Osteoblast (primary cell): ENCODE measurements at regions not wholly inside any gene's neighbourhood (a gene's known extent, or its start where the extent isn't known, plus 50 kb on each side); places are given as distances from the start of the nearest gene placed in this dataset.

Experiments
- DNase-seq: peaks from one replicate; pipeline ENCODE4 v3.0.0; 2011; ENCODE audit warnings: low spot score, mixed read lengths; ENCODE audit not compliant: insufficient read length; ENCODE audit errors: missing footprints
- H2AFZ ChIP-seq: 2 replicates; pipeline ENCODE4 v1.6.0; 2011; ENCODE audit warnings: mild to moderate bottlenecking, low read length
- H3K27ac ChIP-seq: 2 replicates; pipeline ENCODE4 v1.5.1; 2011; ENCODE audit warnings: mild to moderate bottlenecking, low read depth, low read length, moderate library complexity
- H3K27me3 ChIP-seq: 2 replicates; pipeline ENCODE4 v1.6.0; 2012; ENCODE audit warnings: mild to moderate bottlenecking, control low read depth, inconsistent platforms, low read length, moderate library complexity; ENCODE audit not compliant: insufficient read depth
- H3K36me3 ChIP-seq: 2 replicates; pipeline ENCODE4 v1.5.1; 2011; ENCODE audit warnings: mild to moderate bottlenecking, low read length, control low read depth, moderate library complexity; ENCODE audit not compliant: insufficient read depth
- H3K4me1 ChIP-seq: 2 replicates; pipeline ENCODE4 v1.5.1; 2011; ENCODE audit warnings: mild to moderate bottlenecking, low read length, control low read depth, moderate library complexity; ENCODE audit not compliant: insufficient read depth
- H3K4me2 ChIP-seq: 2 replicates; pipeline ENCODE4 v1.6.0; 2011; ENCODE audit warnings: mild to moderate bottlenecking, low read length; ENCODE audit not compliant: insufficient read depth
- H3K4me3 ChIP-seq: fragments of 200-600 bp; sonication (generic); 3 replicates; pipeline ENCODE4 v1.5.1; 2012; ENCODE audit warnings: mild to moderate bottlenecking, low read length, inconsistent platforms; ENCODE audit not compliant: insufficient read depth
- H3K79me2 ChIP-seq: 2 replicates; pipeline ENCODE4 v1.6.0; 2012; ENCODE audit warnings: mild to moderate bottlenecking, low read length, control low read depth, inconsistent platforms; ENCODE audit not compliant: insufficient read depth
- H3K9me3 ChIP-seq: 2 replicates; pipeline ENCODE4 v1.5.1; 2011; ENCODE audit warnings: low read depth, low read length, control low read depth
- H4K20me1 ChIP-seq: 2 replicates; pipeline ENCODE4 v1.6.0; 2012; ENCODE audit warnings: mild to moderate bottlenecking, low read length, control low read depth; ENCODE audit not compliant: insufficient read depth
- CTCF ChIP-seq: IDR thresholded peaks from 2 replicates; pipeline ENCODE4 v1.5.1; 2011; ENCODE audit warnings: mild to moderate bottlenecking, low read depth, low read length, moderate library complexity; ENCODE audit errors: extremely low read depth

GRCh38 chr7:97381815-97382554 lies 264.5 kb downstream of the SDHAF3 start:
- Histone ChIP-seq H3K4me2 (no peak overlapping the region), H3K4me3 (no peak overlapping the region), H3K36me3 (no peaks in the 10 kb centered on the region), H3K9me3 (no peaks in the 10 kb centered on the region), H2AFZ (no peak overlapping the region), H4K20me1 (no peaks in the 10 kb centered on the region), H3K27me3 (no peaks in the 10 kb centered on the region), H3K79me2 (no peaks in the 10 kb centered on the region), H3K27ac (no peak overlapping the region), H3K4me1 (no peaks in the 10 kb centered on the region)
- no peak for TF ChIP-seq CTCF
- DNase-seq = no peak

GRCh38 chr7:97390052-97390451 lies 272.6 kb downstream of the SDHAF3 start:
- Histone ChIP-seq H3K4me3 (no peak overlapping the region), H3K4me1 (no peaks in the 10 kb centered on the region), H3K79me2 (no peaks in the 10 kb centered on the region), H4K20me1 (no peaks in the 10 kb centered on the region), H2AFZ (no peak overlapping the region), H3K27me3 (no peaks in the 10 kb centered on the region), H3K27ac (no peak overlapping the region), H3K4me2 (no peak overlapping the region), H3K36me3 (no peaks in the 10 kb centered on the region), H3K9me3 (no peaks in the 10 kb centered on the region)
- DNase-seq = no peak
- no peak for TF ChIP-seq CTCF

DNA sequence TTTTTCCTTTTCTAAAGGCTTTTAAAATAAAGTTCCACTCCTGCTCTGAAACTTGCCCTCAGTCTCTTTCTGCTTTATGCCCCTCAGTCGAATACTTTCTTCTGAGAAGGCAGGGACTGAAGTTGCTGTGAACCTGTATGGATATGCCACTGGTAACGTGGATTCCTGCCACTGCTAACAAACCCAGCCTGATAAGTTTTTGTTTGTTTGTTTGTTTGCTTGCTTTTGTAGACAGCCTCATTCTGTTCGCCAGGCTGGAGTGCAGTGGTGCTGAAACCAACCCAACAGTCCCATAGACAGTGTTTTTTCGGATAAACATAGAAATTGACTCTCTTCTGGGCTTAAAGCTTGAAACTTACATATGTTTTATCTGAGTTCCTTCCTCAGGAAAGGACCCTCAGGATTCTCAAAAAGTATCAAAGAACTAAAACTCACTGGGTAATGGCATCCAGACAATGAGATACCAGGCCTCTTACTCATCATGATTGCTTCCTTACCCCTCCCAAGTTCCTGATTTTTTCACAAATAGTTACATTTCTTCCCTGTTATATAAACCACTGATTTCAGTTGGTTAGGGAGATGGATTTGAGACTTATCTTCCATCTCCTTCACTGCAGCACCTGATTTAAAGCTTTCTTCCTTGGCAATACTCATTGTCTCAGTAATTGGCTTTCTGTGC lies 273.6 kb downstream of the SDHAF3 start:
- no peaks in the 10 kb centered on the region for H3K79me2 ChIP-seq
- no peak for TF ChIP-seq CTCF
- no peak overlapping the region for H3K27ac ChIP-seq
- no peak for DNase-seq
- H3K4me2 ChIP-seq = no peak overlapping the region
- H3K27me3 ChIP-seq = no peaks in the 10 kb centered on the region
- no peaks in the 10 kb centered on the region for H3K9me3 ChIP-seq
- no peaks in the 10 kb centered on the region for H3K4me1 ChIP-seq
- H3K4me3 ChIP-seq = no peak overlapping the region
- no peaks in the 10 kb centered on the region for H4K20me1 ChIP-seq
- no peak overlapping the region for H2AFZ ChIP-seq
- H3K36me3 ChIP-seq = no peaks in the 10 kb centered on the region

DNA sequence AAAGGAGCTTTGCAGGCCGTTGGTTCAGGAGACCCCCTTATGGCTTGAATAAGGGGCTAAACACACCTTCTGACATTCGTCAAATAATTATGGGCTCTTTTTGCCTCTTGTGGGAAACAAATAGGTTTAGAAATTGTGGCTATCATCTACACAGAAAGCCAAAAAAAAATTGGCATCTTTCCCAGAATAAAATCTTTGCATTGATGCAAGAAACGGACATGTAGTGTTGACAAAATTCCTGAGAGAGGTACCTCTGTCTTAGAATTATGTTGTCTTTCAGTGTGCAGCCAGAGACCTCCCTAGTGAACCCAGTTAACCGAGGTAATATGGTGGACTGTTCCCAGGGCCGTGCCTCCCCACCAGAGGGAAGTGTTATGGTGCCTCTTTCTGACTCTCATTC lies 283.9 kb downstream of the SDHAF3 start:
- no peak for DNase-seq
- H3K4me1 ChIP-seq = no peaks in the 10 kb centered on the region
- no peak overlapping the region for H3K27ac ChIP-seq
- no peaks in the 10 kb centered on the region for H3K36me3 ChIP-seq
- no peak overlapping the region for H2AFZ ChIP-seq
- no peak for TF ChIP-seq CTCF
- H3K79me2 ChIP-seq = no peaks in the 10 kb centered on the region
- H3K4me2 ChIP-seq = no peak overlapping the region
- no peaks in the 10 kb centered on the region for H3K9me3 ChIP-seq
- H4K20me1 ChIP-seq = no peaks in the 10 kb centered on the region
- no peaks in the 10 kb centered on the region for H3K27me3 ChIP-seq
- no peak overlapping the region for H3K4me3 ChIP-seq
